NOMO-1 treated with DMSO at 0.1 percent for 48 hours (cell line): ENCODE measurements at regions not wholly inside any gene's neighbourhood (a gene's known extent, or its start where the extent isn't known, plus 50 kb on each side); places are given as distances from the start of the nearest gene placed in this dataset.
"Not testable (repeated sequence)": the region's sequence is repeated elsewhere in the genome, so short reads cannot be mapped to it uniquely, and the experiment has no call there.

Experiments used
- DNase-seq: peaks from one replicate; lab custom pipeline; 2025; ENCODE audit not compliant: unreplicated experiment; lab: John Stamatoyannopoulos, UW

DNA sequence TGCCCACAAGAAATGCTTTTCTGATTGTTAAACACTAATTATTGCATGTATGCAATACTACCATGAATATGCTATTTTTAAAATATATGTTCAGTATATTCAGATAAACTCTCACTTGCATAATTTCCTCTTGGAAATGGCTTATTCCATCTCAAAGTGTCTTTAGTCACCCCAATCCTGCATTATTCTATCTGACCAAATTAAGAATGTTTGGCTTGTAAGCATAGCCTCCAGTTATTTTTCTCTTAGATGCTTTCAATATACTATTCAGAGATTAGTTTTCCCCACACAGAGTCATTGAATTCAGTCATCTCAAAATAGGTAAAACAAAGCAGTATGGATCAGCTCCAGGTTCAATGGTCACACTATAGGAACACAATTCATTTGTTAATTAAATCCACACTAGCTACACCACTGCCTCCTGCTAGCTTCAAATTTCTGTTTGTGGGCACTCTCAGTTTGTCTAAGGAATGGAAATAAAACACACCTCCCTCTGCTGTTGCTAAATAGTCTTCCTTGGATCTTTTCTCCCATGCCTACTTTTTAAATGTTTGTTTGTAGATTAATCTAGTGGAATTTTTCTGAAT, 134.6 kb upstream of the TBCA start:
- no peak for DNase-seq

DNA sequence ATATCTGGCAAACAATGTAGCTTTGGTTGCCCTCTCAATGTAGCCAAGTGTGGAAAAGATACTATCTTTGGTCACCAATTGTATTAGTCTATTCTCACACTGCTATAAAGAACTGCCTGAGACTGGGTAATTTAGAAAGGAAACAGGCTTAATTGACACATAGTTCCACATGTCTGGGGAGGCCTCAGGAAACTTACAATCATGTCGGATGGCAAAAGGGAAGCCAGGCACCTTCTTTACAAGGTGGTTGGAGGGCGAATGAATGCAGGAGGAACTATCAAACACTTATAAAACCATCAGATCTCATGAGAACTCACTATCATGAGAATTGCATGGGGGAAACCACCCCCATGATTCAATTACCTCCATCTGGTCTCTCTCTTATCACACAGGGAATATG, 133.1 kb upstream of the TBCA start:
- DNase-seq: no peak

DNA sequence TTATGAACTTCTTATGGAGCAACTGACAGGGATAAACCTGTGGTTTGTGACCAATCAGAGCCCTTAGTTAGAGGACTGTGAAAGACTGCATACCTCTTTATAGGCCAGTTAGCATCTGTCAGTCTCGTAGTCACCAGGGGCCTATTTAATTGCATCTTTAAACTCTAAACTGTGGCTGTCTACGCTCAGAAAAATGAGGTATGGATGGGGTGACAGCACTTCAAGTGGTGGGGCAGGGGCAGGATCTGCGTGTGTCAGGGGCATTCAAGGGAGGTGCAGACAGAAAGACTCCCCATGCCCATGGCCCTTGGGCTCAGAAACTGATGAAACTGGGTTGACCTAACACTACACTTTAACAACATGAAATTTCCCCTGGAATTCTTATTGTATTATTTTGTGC, 132.6 kb upstream of the TBCA start:
- no peak for DNase-seq

DNA sequence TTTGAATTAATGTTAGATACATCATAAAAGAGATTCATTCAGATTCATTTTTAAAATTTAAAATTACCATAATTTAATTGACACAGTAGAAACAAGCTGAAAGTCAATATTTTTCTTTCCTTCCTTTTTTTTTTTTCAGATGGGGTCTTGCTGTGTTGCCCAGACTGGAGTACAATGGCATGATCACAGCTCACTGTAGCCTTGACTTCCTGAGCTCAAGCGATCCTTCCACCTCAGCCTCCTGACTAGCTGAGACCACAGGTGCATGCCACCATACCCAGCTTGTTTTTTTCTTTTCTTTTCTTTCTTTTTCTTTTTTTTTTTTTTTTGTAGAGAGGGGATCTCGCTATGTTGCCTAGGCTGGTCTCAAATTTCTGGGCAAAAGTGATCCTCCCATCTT, 131.6 kb upstream of the TBCA start:
- DNase-seq: no peak

DNA sequence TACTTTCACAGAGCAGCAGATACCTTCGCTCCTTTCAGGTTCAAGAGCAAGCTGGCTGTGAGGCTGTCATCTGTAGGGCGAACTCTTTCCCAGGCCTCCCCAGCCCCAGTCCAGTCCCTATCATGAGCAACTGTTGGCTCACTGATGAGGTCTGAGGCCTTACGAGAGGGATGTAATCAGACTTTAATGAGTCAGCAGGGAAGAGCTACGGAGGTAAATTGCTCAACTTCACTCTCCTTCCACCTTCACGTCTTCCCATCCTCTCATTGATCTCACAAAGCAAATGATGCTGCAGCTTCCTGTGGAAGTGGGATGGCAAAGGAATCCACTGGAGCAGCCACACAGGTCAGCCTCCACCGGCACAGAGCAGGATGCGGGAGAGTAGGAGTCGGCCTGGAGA, 130.7 kb upstream of the TBCA start:
- peak; percentile 24 for DNase-seq

DNA sequence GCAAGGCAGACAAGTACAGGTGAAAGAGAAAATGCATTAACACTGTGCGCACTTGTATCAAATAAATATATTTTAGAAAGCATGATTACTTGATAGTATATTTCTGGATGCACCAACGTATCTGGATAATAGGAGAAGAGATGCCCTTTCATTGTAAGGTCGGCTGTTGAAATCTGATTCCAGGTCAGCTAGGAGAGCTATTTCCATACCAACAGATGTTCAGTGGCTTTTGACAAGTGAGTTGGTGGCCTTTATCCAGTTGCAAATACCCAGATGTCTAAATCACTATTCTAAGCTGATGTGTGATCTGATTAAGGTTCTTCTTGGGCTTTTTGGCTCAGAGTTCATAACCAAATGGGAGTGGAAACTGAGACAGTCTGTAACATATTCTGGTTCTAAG, 128.2 kb upstream of the TBCA start:
- DNase-seq: no peak

DNA sequence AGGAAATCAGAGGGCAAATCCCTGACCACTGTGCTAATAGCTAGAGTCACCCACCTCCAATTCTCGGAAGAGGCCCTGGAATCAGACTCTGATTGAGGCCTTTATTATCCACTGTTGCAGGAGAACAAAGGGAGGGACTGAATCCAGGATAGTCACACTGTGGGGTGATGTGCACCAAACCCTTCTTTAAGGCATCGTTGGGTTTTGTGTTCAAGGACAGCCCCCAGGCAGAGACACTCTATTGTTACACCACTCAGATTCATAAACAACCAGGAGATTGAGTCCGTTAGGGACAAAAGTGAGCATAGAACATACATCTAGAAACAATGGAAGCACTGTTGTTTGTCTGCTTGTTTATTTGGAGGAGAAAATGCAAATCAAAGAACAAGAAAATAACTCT, 124.6 kb upstream of the TBCA start:
- no peak for DNase-seq

DNA sequence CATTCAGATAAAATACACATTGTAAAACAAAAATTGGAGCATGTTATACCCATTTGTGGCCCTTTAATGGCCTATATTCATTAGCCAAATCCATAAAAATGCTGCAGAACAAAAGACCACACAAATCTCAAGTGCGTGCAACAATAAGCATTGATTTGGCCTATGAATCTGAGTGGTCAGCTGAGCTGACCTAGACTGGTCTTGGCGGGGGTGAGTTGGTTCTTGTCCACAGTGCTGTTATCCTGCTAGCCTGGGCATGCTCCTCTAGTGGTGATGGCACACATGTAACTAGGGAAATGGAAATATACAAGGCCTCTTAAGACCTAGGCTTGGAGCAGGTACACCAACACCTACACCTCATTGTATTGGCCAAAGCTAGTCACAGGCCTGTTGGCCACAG, 122.2 kb upstream of the TBCA start:
- DNase-seq: no peak

DNA sequence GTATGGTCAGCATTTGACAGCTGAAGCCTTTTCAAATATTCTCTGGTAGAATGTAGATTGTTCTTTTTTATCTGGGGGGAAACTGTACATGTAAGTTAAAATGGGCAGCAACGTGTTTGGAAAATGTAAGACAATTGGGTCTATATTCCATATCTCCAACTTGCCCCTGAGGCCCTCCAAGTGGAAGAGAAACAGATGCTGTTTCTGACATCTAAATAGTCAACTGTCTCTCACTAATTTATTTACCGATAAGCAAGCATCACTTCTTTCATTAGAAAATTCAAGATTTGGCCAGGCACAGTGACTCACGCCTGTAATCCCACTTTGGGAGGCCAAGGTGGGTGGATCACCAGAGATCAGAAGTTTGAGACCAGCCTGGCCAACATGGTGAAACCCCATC, 120.2 kb upstream of the TBCA start:
- no peak for DNase-seq

DNA sequence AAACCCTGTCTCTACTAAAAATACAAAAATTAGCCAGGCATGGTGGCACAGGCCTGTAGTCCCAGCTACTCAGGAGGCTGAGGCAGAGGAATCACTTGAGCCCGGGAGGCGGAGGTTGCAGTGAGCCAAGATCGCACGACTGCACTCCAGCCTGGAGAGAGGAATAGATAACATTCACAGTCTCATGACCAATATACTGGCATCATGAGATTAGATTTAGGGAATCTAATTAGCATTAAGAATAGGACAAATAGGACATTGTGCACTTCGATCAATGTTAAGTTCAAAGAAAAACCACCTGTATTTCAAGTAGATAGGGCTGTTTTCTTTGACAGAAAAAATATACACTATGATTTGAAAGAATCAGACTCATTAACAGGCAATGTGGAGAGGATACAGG, 118.0 kb upstream of the TBCA start:
- DNase-seq: not testable (repeated sequence)

DNA sequence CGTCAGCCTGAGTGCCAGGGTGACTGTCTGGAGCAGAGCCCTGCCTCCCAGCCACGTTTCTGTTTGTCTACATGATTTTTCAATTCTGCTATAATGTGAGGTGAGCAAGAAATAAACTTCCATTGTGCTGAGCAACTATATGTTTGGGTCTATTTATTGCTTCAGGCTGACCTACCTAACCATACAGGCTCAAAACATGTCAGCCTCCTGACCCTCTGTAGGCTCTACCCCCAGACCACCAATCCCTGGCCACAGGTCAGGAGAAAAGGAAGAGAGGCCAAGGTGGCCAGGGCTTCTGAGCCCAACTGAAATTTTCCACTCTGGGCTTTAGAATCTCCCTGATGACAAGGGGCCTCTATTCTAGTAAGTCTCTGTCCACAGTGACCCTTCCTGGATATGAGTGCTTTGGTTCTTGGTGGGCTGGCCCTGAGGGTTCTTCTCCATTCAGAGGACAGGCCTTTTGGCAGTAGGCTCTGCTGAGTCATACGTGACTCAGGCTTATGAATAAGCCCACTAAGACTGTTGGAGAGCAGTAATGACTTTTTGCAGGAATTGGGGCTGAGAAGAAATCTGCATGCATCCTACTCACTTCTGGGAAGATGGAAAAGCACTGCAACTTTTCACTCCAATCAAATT, 117.2 kb upstream of the TBCA start:
- DNase-seq: peak; percentile 64

DNA sequence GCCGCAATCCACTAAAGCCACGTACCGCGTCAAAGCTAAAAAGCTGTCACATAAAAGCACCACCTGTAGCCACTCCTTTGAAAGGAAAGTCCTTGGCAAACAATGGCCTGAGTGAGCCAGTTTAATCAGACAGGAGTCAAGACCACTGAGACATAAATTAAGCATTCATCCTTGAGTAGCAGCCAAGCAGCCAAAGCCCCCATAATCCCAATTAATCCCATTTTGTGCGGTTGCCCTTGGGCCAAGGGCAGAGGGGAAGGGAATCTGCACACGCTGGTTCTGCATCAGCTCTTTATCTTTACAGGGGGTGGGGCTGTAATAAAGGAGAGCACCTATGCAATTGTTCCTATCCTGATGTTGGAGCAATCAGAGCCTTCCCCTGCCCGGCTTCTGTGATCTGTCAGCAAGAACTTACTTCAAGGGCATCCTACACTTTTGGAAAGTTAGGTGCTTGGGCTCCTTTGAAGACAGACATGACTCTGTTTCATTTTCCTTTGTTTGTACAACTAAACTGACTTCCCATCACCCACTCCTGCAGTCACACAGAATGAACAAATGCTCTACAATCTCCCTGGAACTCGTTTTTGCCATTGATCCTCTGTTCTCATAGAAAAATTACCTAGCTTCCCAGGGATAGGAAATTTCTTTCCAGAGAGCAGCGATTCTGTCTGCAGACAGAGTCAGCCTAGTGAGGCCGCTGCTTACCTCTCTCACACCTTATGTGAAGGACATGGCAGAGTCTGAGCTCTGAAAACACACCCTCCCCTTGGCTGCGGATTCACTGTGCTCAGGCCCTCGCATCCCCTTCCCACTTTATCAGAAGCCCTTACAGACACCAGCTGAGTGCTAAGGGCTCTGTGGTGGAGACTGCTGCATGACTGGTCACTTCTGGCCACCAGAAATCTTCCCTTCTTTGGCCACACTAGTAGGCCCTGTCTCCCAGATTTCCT, 116.2 kb upstream of the TBCA start:
- DNase-seq: no peak

DNA sequence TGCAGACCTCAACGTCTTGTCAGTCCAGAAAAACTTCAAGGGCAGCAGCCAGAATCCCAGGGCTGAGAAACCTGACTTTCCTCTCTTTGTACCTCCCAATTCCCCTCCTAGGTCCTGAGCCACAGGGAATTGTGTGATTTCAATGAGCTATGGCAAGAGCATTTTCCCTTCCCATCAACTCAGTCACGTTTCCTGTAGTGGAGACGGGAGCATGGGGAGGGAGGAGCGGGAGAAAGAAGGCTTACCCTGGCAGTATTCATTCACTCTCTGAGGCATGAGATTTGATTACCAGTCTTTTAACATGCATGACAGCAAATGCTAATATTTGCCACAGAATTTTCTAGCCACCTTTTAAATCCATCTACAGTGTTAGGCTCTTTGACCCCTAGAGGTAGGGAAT, 109.4 kb upstream of the TBCA start:
- no peak for DNase-seq

DNA sequence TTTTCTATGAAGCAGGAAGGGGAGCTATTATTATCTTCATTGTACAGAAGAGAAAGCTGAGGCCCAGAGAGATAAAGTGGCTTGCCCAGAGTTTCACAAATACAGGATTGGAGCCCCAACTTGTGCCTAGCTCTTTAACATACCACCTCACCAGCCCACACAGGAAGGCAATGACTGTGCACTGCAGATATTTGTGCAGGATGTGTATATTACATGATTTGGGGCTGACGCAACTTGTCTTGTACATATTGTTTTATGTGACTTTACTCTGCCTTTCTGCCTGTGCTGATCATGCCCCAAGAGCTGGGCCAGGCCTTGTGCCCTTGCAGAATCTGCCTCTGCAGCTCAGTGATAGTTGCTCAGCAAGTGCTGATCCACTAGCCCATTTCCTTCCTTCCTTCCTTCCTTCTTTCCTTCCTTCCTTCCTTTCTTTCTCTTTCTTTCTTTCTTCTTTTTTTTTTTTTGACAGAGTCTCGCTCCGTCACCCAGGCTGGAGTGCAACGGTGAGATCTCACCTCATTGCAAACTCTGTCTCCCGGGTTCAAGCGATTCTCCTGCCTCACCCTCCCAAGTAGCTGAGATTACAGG, 106.6 kb upstream of the TBCA start:
- DNase-seq: peak; percentile 70

DNA sequence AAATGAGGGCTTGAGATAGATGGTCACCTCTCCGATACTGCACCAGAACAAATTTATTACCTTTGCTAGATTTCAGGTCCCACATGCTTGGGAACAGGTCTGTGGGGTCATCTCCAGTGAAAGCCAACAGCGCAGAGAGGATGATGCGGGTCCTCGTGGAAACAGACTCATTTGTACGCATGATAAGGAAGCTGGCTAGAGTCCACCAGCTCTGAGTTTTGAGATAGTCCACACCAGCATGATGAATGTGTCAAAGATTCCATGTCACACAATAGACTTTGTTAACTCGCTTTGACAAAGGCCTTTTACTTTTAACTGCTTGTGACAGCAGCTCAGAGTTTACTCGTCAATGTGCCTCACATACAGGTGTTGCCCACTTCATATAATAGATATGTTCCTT, 105.4 kb upstream of the TBCA start:
- DNase-seq: no peak

DNA sequence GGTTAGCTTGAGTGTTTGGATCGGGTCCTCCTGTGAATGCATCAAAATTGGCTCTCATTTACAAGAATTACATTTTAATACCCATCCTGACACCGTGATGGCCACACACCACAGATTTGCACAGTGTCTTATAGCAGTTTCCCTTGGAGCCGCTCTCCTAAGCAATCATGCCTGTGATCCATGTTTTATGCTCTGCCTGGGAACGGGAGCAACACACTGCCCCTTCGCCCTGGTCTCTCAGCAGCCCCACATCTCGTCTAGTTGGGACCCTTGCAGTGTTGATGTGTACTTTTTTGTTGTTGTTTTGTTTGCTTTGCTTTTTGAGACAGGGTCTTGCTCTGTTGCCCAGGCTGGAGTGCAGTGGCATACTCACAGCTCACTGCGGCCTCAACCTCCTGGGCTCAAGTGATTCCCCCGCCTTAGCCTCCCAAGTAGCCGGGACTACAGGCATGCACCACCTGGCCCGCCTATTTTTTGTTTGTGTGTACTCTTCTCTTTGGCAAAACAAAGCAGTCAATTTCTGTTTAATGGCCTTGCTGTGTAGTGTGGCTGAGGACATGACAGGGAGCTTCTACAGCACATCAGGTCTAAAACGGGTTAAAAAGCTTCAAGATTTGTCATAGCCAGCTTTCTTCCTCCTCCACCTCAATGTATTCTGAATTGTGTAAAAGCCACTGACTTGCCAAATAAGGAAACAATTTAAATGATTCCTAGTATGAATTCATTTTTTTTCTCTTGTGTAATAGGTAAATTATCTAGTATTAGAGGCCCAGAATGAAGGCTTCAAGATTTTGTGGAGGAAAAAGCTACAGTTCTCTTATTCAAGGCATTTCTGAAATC, 101.6 kb upstream of the TBCA start:
- peak; percentile 87 for DNase-seq

DNA sequence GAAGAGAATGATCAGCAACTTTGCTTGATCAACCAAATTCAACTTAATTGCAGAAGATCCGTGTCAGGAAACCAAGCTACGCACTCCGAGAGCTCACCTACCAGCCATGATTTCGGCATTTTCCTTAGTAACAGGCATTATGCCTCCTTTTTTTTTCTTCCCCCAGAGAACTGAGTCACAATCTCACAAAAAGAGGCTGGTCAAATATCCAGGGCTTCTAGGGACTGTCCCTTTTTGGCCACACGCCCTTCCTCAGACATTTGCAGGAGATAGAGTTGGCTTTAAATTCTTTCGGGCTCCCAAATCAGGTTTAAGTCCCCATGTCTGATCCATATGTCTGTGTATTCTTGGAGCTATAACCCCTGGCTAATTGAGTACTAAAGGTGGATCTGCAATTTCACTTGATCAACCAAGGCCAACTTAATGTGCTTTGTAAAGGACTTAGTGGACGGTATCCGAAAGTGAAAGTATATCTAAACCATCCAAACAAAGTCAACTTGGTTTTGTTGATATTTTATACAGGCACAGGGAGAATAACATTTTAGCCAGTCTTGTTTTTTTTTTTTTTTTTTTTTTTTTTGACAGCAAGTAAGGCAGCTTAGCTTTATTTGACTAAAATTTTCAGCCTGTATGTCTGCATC, 100.8 kb upstream of the TBCA start:
- DNase-seq: no peak

DNA sequence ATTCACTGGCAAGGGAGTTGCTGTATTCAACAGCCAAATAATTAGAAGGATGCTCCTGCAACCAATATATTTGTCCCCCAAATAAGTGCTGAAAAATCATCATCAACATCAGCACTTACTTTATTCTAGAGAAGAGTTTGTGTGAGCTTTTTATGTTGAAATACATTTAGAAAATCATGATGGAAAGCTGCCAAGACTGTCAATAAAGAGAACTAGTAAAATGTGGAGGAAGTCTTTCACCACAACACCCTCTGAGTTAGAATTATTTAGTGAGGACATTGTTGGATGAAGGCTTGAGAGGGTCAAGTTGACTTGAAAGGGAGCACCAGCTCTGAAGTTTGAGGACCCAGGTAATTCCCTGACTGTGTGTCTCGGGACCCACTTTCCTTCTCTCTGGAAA, 100.2 kb upstream of the TBCA start:
- peak; percentile 68 for DNase-seq

DNA sequence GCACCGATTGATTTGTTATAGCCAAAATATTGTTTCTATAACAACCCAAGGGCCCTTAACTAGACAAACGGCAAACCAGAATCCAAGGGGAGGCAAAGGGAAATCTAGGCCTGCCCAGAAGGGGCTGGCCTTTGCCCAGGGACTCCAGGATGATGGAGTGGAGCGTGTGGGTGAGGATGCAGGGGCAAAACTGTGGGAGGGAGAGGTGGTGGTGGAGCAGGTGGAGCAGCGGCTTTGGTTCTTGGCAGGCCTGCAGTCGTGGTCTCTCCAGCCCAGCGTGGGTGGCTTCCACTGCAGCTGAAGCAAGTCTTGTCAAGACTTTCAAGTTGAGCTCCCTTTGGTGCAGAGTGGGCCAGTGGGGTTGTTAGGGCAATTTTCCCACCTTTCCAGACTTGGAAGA, 98.6 kb upstream of the TBCA start:
- no peak for DNase-seq

DNA sequence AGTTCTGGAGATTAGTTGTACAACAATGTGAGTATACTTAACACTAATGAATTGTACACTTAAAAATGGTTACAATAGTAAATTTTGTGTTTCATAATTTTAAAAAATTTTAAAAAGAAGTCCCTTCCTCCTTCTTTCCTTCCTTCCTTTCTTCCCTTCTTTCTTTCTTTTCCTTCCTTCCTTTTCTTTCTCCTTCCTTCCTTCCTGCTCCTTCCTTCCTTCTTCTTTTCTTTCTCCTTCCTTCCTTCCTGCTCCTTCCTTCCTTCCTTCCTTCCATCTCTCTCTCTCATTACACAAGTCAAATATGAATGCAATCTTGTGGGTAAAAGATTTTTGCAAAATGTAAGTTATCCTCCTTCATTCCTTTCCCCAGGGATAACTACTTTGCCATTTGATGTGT, 97.1 kb upstream of the TBCA start:
- no peak for DNase-seq
